ENCODE measurements at regions not wholly inside any gene's neighbourhood (a gene's known extent, or its start where the extent isn't known, plus 50 kb on each side); places are given as distances from the start of the nearest gene placed in this dataset.
"Not testable (repeated sequence)": the region's sequence is repeated elsewhere in the genome, so short reads cannot be mapped to it uniquely, and the experiment has no call there.

DNA sequence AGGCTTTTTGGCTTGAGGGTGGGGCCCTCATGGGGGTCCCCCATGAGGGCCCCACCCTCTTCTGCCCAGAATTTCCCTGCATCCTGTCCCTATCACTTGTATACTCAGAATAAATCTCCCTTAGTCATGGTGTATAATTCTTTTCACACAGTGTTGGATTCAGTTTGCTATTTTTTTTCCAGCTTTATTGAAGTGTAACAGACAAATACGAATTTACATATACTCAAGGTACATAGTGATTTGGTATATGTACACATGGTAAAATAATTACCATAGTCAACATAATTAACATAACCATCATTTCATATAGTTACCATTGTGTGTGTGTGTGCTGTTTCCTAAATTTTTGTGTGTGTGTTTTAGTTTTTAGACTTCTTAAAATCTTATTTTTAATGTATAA is 289.4 kb downstream of the CNTNAP3B start:
- not testable (repeated sequence) for DNase-seq

DNA sequence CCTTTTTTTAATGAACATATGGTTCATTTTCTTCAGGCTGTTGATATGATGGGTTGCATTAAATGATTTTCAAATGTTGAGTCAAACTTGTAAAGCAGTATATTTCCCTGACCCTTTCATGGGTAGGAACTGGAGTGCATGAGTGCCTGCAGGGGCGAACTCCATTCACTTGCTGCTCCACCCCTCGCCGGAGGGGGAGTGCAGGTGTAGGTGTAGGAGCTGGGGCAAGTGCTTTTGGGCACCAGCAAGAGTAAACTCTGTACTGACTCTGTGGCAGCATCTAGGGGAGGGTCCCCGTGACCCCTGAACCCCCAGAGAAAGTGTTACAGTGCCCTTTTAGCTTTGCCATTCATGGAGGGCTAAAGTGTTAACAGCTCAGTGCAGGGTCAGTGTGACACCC is 290.3 kb downstream of the CNTNAP3B start:
- DNase-seq: not testable (repeated sequence)

DNA sequence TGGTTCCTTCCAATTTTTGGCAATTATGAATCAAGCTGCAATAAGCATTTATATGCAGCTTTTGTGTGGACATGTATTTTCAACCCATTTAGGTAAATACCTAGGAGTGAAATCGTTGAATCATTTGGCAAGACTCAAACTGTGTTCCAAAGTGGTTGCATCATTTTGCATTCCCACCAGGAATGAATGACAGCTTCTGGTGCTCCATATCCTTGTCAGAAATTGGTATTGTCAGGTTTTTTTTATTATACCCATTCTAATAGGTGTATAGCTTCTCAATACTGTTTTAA is 290.7 kb downstream of the CNTNAP3B start:
- DNase-seq: not testable (repeated sequence)

DNA sequence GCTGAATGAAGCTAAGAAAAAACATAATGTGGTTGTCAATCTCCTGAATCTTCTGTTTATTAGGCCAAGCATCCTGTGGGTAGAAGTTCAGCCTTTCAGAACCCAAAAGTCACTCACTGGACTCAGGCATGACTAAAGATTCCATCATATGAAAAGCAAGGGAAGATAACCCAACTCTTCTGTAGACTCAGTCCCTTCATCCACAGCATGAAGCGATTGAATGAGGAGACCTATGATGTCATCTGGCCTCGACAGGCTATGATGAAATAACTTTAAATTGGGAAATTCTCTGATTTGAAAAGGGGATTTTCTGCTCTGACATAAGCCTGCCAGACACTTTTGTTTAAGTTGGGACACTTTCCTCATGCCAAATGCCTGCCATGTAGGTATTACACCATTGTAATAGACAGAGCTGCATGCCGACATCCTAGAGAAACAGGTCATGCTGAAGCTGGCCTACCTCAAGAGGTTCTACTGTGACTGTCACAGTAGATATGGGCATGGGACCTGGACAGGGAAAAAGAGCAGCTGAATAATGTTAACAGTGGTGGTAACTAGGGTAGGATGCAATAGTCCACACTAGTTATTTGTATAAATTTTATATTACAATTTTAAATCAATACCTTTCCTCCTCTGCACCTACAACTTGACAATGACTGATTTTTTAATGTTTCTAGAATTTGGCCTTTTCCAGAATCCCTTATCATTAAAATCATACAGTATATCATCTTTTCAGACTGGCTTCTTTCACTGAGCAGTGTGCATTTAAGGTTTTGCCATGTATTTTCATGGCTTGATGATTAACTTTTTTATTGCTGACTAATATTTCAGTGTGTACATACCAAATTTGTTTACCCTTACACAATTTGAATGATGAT is 291.3 kb downstream of the CNTNAP3B start:
- DNase-seq: not testable (repeated sequence)

DNA sequence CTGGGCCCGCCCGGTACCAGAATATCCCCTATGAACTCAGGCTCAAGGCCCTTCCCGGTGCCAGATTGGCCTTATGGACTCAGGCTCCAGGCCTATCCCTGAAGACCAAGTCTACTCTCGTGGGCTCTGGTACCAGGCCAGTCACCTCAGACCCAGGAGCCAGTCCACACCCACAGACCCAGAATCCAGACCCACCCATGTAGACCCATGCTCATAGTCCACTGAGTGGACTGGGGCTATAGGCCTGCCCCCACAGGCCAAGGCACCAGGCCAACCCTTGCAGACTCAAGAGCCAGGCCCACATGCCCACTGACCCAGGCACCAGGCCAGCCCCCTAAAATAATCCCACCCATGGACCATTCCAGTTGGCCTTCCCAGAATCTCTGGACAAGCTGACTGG is 296.1 kb downstream of the CNTNAP3B start:
- DNase-seq: not testable (repeated sequence)

DNA sequence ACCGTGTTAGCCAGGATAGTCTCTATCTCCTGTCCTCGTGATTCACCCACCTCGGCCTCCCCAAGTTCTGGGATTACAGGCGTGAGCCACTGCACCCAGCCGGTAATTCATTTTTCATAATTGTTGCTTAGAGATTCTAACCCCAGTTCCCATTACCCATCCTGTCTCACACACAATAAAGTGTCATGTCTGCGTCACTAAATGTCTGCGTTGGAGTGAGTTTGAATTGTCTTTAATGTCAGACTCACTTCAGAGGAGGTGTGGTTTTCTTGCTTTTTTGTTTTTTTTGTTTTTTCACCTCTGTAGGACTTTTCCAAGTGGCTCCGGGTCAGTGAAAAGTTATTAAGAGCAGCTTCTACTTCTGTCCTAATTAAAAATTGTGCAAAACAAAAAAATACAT is 304.5 kb downstream of the CNTNAP3B start:
- DNase-seq: not testable (repeated sequence)

DNA sequence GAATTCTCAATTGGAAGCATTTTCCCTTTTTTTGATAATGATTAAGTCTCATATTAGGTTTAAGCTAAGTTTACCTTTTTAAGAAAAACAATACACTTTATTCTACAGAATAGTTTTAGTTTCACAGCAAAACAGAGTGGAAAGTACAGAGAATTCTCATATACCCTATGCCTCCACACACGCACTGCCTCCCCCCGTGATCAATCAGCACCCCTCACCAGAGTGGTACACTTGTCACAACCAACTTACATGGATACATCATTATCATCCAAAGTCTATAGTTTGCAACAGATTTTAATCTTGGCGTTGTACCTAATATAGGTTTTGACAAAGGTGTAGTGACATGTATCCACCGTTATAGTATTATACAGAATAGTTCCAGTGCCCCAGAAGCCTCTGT is 326.5 kb downstream of the CNTNAP3B start:
- not testable (repeated sequence) for DNase-seq

DNA sequence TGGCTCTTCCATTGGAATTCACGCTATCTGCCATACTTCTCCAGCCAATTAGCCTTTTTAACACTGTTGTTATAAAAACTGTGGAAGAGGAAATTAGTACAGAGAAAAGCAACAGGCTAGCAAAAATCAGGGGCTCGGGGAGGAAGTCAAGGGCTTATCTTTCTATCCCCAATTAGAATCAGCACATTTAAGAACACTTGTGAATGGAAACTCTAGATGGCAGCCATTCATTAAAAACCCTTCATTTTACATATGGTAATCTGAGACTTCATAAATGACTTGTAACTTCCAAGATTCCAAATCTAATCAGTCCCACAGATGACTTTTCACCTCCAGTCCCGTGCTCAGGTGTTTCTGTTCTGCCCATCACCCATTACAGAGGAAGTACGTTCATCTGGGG is 330.5 kb downstream of the CNTNAP3B start:
- DNase-seq: not testable (repeated sequence)

DNA sequence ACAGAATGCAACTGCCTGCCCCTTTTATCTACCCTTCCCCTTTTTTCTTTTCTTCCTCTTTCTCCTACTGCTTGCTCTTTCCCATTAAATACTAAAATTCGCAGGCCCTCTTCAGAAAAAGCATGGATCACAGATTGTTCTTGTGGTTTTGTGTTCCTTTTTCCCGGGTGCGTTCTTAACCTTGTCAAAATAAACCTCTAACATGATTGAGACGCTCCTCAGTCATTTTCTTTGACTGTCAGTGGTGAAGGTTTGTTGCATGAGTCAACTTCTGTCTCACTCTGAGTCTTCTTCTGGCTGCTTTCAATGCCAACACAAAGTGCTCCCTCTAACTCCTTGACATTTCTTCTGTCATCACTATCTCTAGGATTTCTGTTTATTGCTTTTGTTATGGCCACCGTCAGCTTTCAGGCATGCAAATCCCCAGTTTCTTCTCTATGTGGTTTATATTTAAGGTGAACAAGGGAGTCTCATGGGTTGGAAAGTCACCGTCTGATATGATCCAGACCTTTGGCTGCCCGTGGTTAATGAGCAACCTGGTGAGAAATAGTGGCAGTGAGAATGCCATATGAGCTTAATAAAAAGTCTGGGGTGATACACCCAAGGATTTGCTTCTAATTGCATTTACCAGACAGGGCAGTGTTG is 338.4 kb downstream of the CNTNAP3B start:
- not testable (repeated sequence) for DNase-seq

DNA sequence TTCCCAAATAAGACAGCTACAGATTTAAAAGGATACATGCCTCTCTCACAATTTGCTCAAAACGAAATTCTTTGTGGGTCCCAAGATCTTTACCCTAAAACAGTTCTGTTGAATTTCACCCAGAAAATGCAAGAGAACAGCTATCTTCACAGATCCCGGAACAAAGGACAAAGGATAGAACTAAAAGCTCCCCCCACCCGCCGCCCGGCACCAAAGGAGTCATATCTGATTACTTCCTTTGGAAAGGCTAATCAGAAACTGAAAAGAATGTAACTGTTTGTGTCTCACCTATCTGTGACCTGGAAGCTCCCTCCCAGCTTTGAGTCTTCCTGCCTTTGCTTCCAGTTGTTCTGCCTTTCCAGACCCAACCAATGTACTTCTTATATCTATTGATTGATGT is 339.2 kb downstream of the CNTNAP3B start:
- not testable (repeated sequence) for DNase-seq

DNA sequence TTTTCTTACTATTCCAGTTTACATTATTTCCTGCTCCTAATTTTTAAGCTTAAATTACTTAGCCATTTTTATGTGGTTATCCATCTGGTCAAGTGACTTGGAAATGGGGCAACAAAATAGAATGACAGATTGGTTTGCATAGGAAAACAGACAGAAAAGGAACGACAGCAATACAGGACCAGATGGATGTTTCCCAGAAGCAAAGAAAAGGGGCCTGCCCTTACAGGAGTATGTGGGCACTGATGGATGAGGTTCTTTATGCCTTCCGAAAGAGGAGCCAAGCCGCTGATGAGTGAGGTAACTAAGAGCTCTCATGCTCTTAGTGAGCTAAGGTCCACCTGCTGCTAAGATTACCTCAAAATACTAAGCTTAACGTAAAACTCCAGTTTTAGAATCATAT is 339.8 kb downstream of the CNTNAP3B start:
- not testable (repeated sequence) for DNase-seq

DNA sequence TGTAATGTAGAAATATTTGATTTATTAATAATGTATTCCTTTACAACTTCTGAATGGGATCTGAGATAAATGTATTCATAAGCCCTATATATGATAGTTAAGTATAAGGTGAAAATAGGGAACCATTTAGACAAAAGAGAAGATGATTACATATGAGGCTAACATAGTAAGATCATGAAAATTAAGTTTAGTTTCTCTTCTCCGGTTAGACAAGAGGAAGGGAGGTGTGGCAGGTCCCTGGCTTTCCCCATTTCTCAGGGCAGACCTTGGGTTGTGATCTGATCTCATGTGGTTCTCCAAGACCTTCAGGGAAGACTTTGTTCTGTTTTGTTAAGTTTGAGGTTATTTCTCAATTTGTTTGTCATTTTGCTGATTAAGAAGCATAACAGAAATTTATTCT is 341.3 kb downstream of the CNTNAP3B start:
- not testable (repeated sequence) for DNase-seq

DNA sequence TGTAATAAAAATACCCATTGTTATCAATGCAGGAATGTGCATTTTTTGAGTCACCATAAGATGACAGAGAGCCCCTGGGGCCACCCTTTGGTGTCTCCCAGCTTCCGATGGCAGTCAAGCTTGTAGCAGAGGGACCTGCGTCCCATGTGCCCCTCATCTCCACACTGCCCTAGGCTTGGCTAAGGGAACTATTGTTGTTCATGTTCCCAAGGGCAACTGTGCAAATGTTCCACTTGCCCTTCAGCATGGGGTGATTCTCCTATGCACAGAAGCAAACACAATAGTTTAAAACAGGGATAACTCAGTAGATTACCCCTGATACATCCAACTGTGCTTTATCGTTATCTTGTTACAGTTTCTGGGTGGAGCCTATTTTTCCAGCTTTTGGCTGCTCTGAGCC is 342.0 kb downstream of the CNTNAP3B start:
- DNase-seq: not testable (repeated sequence)

DNA sequence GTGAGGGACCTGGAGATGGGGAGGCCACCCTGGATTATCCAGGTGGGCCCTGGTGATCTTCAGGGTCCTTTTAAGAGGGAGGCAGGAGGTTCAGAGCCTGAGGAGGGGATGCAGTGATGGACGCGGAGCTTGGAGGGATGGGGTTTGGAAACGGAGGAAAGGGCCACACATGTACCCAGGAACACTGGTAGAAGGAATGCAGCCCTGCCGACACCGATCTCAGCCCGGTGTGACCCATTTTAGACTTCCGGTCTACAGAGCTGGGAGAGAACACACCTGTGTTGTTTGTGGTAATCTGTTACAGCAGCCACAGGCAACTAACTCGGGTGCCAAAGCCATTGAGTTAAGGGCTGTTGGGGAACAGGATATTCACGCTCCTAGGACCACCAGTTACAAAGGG is 345.2 kb downstream of the CNTNAP3B start:
- not testable (repeated sequence) for DNase-seq

DNA sequence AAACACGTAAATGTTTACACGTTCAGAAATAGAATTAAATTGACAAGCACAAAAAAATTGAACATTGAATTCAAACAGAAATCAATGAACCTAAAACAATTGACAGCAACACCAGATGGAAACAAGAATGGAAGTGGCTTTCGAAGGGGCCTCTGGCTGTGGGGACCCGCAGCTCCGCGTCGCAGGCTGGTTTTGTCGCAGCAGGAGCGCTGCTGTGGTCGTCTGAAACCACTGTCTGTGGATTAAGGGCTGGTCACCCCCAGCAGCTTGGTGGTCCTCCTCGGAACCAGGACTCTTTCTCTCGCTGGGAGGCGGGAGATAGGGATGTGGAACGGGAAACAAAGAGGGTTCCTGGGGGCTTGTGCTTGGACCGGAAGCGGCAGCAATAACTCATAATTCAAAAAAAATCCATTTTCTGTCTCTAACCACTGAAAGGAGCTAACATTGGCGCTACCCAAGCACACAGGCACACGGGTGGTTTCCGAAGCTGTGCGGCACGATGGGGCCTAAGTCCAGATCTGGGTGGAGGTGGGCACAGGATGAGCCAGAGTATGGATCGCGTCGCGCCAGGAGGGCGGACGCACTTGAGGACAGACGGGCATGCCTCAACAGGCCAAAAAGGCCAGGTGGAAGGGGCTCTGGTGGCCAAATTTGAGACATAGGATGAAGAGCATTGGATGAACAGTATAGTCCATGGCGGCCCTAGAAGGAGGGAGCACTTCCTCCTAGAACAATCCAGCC is 346.0 kb downstream of the CNTNAP3B start:
- not testable (repeated sequence) for DNase-seq

DNA sequence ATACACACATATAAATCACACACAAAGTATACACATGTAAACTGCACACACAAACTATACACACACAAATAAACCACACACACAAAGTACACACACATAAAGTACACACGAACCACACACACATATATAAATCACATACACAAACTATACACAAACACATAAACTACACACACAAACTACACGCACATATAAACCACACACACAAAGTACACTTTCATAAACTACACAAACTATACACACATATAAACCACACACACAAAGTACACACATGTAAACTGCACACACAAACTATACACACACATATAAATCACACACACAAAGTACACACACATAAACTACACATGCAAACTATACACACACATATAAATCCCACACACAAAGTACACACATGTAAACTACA is 347.3 kb downstream of the CNTNAP3B start:
- DNase-seq: not testable (repeated sequence)

DNA sequence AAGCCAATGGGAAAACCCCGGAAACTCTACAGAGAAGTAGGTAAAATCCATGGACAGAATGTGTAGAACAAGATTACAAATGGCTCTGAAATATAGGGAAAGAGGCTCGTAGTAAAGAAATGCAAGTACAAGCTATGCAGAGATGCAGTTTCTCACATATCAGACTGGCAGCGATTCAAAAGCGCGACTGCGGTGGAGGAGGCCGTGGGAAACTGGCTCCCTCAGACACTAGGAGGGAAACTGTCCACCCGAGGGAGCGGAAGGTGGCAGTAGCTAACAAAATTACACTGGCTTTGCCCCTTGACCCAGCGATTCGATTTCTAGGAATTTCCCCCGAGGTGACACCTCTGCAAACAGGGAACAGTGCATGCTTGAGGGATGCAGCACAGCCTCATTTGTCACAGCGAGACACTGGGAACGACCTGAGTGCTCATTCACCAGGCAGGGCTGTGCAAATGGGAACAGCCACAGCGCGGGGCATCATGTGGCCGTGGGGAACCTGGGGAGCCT is 349.3 kb downstream of the CNTNAP3B start:
- DNase-seq: not testable (repeated sequence)

DNA sequence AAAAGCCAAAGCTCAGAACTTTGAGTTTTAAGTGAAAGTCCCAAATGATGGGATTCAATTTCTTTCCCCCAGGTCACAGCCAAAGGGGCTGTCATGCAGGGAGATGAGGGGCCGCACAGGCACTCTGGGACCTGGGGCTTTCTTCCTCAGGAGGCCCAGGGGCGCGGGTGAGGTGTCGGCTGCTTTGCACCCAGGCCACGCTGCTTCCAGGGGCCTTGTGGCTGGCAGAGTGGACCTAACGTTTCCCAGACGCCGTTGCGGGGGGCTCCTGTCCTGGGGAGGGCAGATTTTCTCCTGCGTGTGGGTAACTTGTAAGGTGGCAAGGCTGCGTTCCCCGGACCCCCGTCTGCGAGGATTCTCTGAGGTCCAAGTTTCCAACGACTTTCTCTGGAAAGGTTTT is 350.0 kb downstream of the CNTNAP3B start:
- DNase-seq: not testable (repeated sequence)

DNA sequence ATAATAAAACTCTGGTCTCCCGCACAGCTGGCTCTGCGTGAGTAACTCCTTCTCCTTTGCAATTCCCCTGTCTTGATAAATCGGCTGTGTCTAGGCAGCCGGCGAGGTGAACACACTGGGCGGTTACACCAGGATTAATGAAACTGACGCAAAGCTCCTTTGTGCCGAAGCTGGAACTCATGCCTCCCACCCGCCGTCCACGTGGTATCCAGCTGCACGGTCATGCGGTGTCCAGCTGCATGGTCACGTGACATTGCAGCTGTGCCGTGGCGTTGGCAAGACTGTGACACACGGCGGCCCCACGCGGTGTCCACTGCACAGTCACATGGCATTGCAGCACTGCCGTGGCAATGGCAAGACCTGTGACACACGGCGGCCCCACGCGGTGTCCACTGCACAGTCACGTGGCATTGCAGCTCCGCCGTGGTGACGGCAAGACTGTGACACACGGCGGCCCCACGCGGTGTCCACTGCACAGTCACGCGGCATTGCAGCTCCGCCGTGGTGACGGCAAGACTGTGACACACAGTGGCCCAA is 350.6 kb downstream of the CNTNAP3B start:
- DNase-seq: not testable (repeated sequence)

DNA sequence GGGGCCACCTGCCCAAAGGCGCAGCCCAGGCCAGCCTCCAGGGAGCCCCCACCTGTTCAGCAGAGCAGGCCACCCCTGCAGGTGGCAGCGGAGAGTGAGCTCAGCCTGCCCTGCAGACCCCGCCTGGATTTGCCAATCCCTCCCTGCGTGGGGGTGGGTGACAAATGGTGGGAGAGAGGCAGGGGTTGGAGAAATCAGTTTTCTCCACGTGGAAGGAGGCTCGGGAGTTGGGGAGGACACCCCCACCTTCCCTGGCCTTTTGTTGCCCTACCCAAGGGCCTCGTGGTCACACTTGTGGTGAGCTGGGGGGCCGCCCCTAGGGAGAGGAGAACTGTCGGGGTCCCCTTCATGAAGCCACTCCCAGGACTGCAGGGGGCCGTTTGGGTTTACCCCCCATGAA is 351.7 kb downstream of the CNTNAP3B start:
- DNase-seq: not testable (repeated sequence)

DNA sequence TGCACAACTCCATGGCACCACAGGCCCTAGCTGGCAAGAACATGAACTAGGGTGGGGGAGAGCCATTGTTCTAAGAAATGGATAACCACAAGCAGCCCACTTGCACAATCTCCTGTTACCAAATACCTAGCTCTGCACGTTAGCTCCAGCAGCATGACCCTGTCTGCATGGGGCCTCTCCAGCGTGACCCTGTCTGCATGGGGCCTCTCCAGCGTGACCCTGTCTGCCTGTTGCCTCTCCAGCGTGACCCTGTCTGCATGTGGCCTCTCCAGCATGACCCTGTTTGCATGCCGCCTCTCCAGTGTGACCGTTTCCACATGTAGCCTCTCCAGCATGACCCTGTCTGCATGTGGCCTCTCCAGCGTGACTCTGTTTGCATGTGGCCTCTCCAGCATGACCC is 356.7 kb downstream of the CNTNAP3B start:
- not testable (repeated sequence) for DNase-seq

DNA sequence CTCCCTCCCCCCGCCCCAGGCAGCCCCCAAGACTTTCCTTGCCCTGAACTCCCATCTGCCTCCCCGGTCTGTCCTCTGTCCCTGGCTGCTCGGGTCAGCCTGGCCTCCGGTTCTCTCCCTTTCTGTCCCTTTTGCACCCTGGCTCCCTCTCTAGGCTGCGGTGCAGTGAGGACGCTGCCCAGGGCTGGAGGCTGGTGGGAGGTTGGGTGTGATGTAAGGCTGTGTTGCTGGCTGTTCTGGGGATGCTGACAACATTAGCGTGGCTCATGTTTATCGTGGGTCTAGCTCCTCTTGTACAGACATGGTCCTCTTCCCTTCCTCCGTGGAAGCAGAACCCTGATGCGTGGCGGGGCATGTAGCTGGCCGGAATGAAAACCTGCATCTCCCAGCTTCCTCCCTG is 357.5 kb downstream of the CNTNAP3B start:
- DNase-seq: not testable (repeated sequence)

DNA sequence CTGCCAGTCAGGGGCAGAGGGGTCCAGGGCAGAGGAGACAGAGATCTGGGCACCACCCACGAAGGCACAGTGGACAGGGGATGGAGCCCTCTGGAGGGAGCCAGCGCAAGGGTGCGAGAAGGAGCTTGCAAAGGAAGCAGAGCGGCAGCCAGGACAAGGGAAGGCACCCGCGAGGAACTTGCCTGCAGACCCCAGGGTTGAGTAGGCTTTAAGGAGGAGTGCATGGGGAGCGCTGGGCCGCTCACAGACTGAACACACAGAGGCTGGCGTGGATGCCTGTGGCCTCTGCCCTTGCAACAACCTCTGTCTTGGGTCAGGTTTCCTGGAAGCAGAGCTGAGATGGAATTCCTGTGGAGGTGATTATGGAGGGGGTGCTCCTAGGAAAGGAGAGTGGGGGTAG is 374.4 kb downstream of the CNTNAP3B start:
- DNase-seq: not testable (repeated sequence)
